ENCODE measurements at regions not wholly inside any gene's neighbourhood (a gene's known extent, or its start where the extent isn't known, plus 50 kb on each side); places are given as distances from the start of the nearest gene placed in this dataset.
A peak's percentile ranks its signal among the peaks of the same experiment; 100 is the strongest.

GRCh38 chr5:61623401-61624069 is 291.5 kb downstream of the ZSWIM6 start:
- Histone ChIP-seq H3K27me3 (ENCODE audit: control insufficient read depth in 1 of 2, insufficient read depth in 2 of 2, low read length in 2 of 2) (no peaks in the 10 kb centered on the region), H3K4me3 (ENCODE audit: low read depth in 1 of 2, low read length in 2 of 2) (no peak overlapping the region), H3K36me3 (ENCODE audit: insufficient read depth, low read length) (no peaks in the 10 kb centered on the region), H3K27ac (ENCODE audit: low read depth, low read length) (no peak overlapping the region), H3K4me1 (ENCODE audit: insufficient read depth, low read length) (peaks cover 31% of the 10 kb centered on the region), H3K9ac (ENCODE audit: low read length) (no peak overlapping the region), H3K9me3 (ENCODE audit: low read length) (no peaks in the 10 kb centered on the region)

- peak overlapping the region in 1 of 2 donors; percentile 65 for H3K4me3 ChIP-seq (ENCODE audit: low read depth in 1 of 2, low read length in 2 of 2)
Measured at GRCh38 chr5:61624553-61625136, 292.6 kb downstream of the ZSWIM6 start.

GRCh38 chr5:61625137-61625561 is 293.1 kb downstream of the ZSWIM6 start:
- H3K27me3 ChIP-seq (ENCODE audit: control insufficient read depth in 1 of 2, insufficient read depth in 2 of 2, low read length in 2 of 2): no peaks in the 10 kb centered on the region
- H3K9me3 ChIP-seq (ENCODE audit: low read length): no peaks in the 10 kb centered on the region
- peak overlapping the region; percentile 92 for H3K27ac ChIP-seq (ENCODE audit: low read depth, low read length)
- H3K4me3 ChIP-seq (ENCODE audit: low read depth in 1 of 2, low read length in 2 of 2): peak overlapping the region; percentile 65 to 97
- peak overlapping the region; percentile 42 for H3K9ac ChIP-seq (ENCODE audit: low read length)
- H3K36me3 ChIP-seq (ENCODE audit: insufficient read depth, low read length): no peaks in the 10 kb centered on the region
- peaks cover 25% of the 10 kb centered on the region for H3K4me1 ChIP-seq (ENCODE audit: insufficient read depth, low read length)

More at GRCh38 chr5:61624553-61625136, 292.6 kb downstream of the ZSWIM6 start:
- Histone ChIP-seq H3K9ac (ENCODE audit: low read length) (no peak overlapping the region), H3K4me1 (ENCODE audit: insufficient read depth, low read length) (peaks cover 30% of the 10 kb centered on the region), H3K9me3 (ENCODE audit: low read length) (no peaks in the 10 kb centered on the region), H3K27me3 (ENCODE audit: control insufficient read depth in 1 of 2, insufficient read depth in 2 of 2, low read length in 2 of 2) (no peaks in the 10 kb centered on the region), H3K36me3 (ENCODE audit: insufficient read depth, low read length) (no peaks in the 10 kb centered on the region), H3K27ac (ENCODE audit: low read depth, low read length) (peak overlapping the region; percentile 92)

- H3K4me3 ChIP-seq (ENCODE audit: low read depth in 1 of 2, low read length in 2 of 2): peak overlapping the region; percentile 65 to 97
- H3K4me1 ChIP-seq (ENCODE audit: insufficient read depth, low read length): peaks cover 17% of the 10 kb centered on the region
- H3K27me3 ChIP-seq (ENCODE audit: control insufficient read depth in 1 of 2, insufficient read depth in 2 of 2, low read length in 2 of 2): no peaks in the 10 kb centered on the region
- peak overlapping the region; percentile 92 for H3K27ac ChIP-seq (ENCODE audit: low read depth, low read length)
- H3K9me3 ChIP-seq (ENCODE audit: low read length): no peaks in the 10 kb centered on the region
- no peaks in the 10 kb centered on the region for H3K36me3 ChIP-seq (ENCODE audit: insufficient read depth, low read length)
- peak overlapping the region; percentile 42 for H3K9ac ChIP-seq (ENCODE audit: low read length)
Measured at GRCh38 chr5:61625681-61626621, 293.9 kb downstream of the ZSWIM6 start.

GRCh38 chr5:61626639-61627282 is 294.7 kb downstream of the ZSWIM6 start:
- H3K27me3 ChIP-seq (ENCODE audit: control insufficient read depth in 1 of 2, insufficient read depth in 2 of 2, low read length in 2 of 2): no peaks in the 10 kb centered on the region
- peaks cover 17% of the 10 kb centered on the region for H3K4me1 ChIP-seq (ENCODE audit: insufficient read depth, low read length)
- no peaks in the 10 kb centered on the region for H3K9me3 ChIP-seq (ENCODE audit: low read length)
- H3K4me3 ChIP-seq (ENCODE audit: low read depth in 1 of 2, low read length in 2 of 2): peak overlapping the region; percentile 65 to 97
- no peaks in the 10 kb centered on the region for H3K36me3 ChIP-seq (ENCODE audit: insufficient read depth, low read length)
- H3K9ac ChIP-seq (ENCODE audit: low read length): peak overlapping the region; percentile 42
- peak overlapping the region; percentile 92 for H3K27ac ChIP-seq (ENCODE audit: low read depth, low read length)

- Histone ChIP-seq H3K27me3 (ENCODE audit: control insufficient read depth in 1 of 2, insufficient read depth in 2 of 2, low read length in 2 of 2) (no peaks in the 10 kb centered on the region), H3K4me3 (ENCODE audit: low read depth in 1 of 2, low read length in 2 of 2) (no peak overlapping the region), H3K9me3 (ENCODE audit: low read length) (no peaks in the 10 kb centered on the region), H3K36me3 (ENCODE audit: insufficient read depth, low read length) (no peaks in the 10 kb centered on the region), H3K9ac (ENCODE audit: low read length) (no peak overlapping the region), H3K27ac (ENCODE audit: low read depth, low read length) (no peak overlapping the region), H3K4me1 (ENCODE audit: insufficient read depth, low read length) (peaks cover 17% of the 10 kb centered on the region)
Measured at GRCh38 chr5:61627531-61627930, 295.5 kb downstream of the ZSWIM6 start.

- Histone ChIP-seq H3K9ac (ENCODE audit: low read length) (no peak overlapping the region), H3K27ac (ENCODE audit: low read depth, low read length) (no peak overlapping the region)
Measured at GRCh38 chr5:61630908-61631307, 298.9 kb downstream of the ZSWIM6 start.

GRCh38 chr5:61631438-61631941 is 299.4 kb downstream of the ZSWIM6 start:
- no peaks in the 10 kb centered on the region for H3K36me3 ChIP-seq (ENCODE audit: insufficient read depth, low read length)
- peak overlapping the region; percentile 36 for H3K27ac ChIP-seq (ENCODE audit: low read depth, low read length)
- no peaks in the 10 kb centered on the region for H3K27me3 ChIP-seq (ENCODE audit: control insufficient read depth in 1 of 2, insufficient read depth in 2 of 2, low read length in 2 of 2)
- no peak overlapping the region for H3K9ac ChIP-seq (ENCODE audit: low read length)
- H3K9me3 ChIP-seq (ENCODE audit: low read length): no peaks in the 10 kb centered on the region
- peak overlapping the region; percentile 7 to 24 for H3K4me3 ChIP-seq (ENCODE audit: low read depth in 1 of 2, low read length in 2 of 2)
- H3K4me1 ChIP-seq (ENCODE audit: insufficient read depth, low read length): peaks cover 9% of the 10 kb centered on the region

More at GRCh38 chr5:61630908-61631307, 298.9 kb downstream of the ZSWIM6 start:
- no peaks in the 10 kb centered on the region for H3K36me3 ChIP-seq (ENCODE audit: insufficient read depth, low read length)
- H3K9me3 ChIP-seq (ENCODE audit: low read length): no peaks in the 10 kb centered on the region
- H3K4me3 ChIP-seq (ENCODE audit: low read depth in 1 of 2, low read length in 2 of 2): no peak overlapping the region
- H3K4me1 ChIP-seq (ENCODE audit: insufficient read depth, low read length): peaks cover 9% of the 10 kb centered on the region
- no peaks in the 10 kb centered on the region for H3K27me3 ChIP-seq (ENCODE audit: control insufficient read depth in 1 of 2, insufficient read depth in 2 of 2, low read length in 2 of 2)

GRCh38 chr5:61632064-61632463 is 300.0 kb downstream of the ZSWIM6 start:
- Histone ChIP-seq H3K27me3 (ENCODE audit: control insufficient read depth in 1 of 2, insufficient read depth in 2 of 2, low read length in 2 of 2) (no peaks in the 10 kb centered on the region), H3K9ac (ENCODE audit: low read length) (no peak overlapping the region), H3K4me3 (ENCODE audit: low read depth in 1 of 2, low read length in 2 of 2) (no peak overlapping the region), H3K36me3 (ENCODE audit: insufficient read depth, low read length) (no peaks in the 10 kb centered on the region), H3K9me3 (ENCODE audit: low read length) (no peaks in the 10 kb centered on the region), H3K27ac (ENCODE audit: low read depth, low read length) (peak overlapping the region; percentile 36), H3K4me1 (ENCODE audit: insufficient read depth, low read length) (peaks cover 5% of the 10 kb centered on the region)

- H3K36me3 ChIP-seq (ENCODE audit: insufficient read depth, low read length): no peaks in the 10 kb centered on the region
- H3K9me3 ChIP-seq (ENCODE audit: low read length): no peaks in the 10 kb centered on the region
- H3K4me3 ChIP-seq (ENCODE audit: low read depth in 1 of 2, low read length in 2 of 2): no peak overlapping the region
- no peaks in the 10 kb centered on the region for H3K27me3 ChIP-seq (ENCODE audit: control insufficient read depth in 1 of 2, insufficient read depth in 2 of 2, low read length in 2 of 2)
- H3K4me1 ChIP-seq (ENCODE audit: insufficient read depth, low read length): peaks cover 5% of the 10 kb centered on the region
- H3K9ac ChIP-seq (ENCODE audit: low read length): no peak overlapping the region
- H3K27ac ChIP-seq (ENCODE audit: low read depth, low read length): no peak overlapping the region
Measured at GRCh38 chr5:61635271-61635670, 303.2 kb downstream of the ZSWIM6 start.

- Histone ChIP-seq H3K9me3 (ENCODE audit: low read length) (no peaks in the 10 kb centered on the region), H3K27ac (ENCODE audit: low read depth, low read length) (no peak overlapping the region), H3K36me3 (ENCODE audit: insufficient read depth, low read length) (no peaks in the 10 kb centered on the region), H3K4me3 (ENCODE audit: low read depth in 1 of 2, low read length in 2 of 2) (no peak overlapping the region), H3K9ac (ENCODE audit: low read length) (no peak overlapping the region), H3K4me1 (ENCODE audit: insufficient read depth, low read length) (no peaks in the 10 kb centered on the region), H3K27me3 (ENCODE audit: control insufficient read depth in 1 of 2, insufficient read depth in 2 of 2, low read length in 2 of 2) (no peaks in the 10 kb centered on the region)
Measured at GRCh38 chr5:61637566-61637965, 305.5 kb downstream of the ZSWIM6 start.

Measured in muscle layer of colon (tissue), 2 donors.